Anterior cingulate cortex (tissue), 58 donors: ENCODE measurements at regions not wholly inside any gene's neighbourhood (a gene's known extent, or its start where the extent isn't known, plus 50 kb on each side); places are given as distances from the start of the nearest gene placed in this dataset.
A peak's percentile ranks its signal among the peaks of the same experiment; 100 is the strongest.
"Not testable (repeated sequence)": the region's sequence is repeated elsewhere in the genome, so short reads cannot be mapped to it uniquely, and the experiment has no call there.

Experiments
- DNase-seq, 58 donors: peaks; one replicate each; lab custom pipeline; 2025; lab: John Stamatoyannopoulos, UW

DNA sequence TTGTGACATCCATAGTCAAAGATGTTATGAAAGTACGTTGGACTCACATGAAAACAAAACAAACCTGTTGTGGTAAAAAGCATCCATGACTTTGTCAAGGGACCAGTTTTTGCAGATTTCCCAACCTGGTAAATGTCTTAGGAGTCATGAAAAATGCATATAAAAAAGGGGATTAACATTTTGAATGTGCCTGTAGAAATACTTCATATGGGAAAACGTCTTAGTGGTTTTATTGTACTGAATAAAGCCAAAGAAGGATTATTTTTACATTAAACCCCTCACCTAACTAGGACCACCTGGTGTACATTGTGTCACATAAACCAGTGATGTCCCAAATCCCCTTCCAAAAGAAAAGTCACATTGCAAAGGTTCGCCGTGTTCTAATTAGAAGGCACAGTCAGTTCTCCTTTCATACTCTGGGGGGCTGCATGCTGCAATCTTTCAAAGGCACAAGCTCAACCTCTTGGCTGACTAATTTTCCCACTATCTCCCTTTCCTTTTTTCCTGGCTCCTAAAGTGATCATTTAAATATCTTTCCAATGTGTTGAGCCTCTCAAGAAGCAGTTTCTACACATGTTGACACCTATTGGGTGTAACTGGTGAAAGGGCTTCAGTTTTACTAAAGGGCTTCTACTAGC lies 119.8 kb upstream of the SPAG17 start:
- DNase-seq, result no peak

- DNase-seq, result no peak
Measured at GRCh38 chr1:118303534-118303933, 118.5 kb upstream of the SPAG17 start.

- no peak for DNase-seq
Measured at GRCh38 chr1:118303064-118303463, 118.0 kb upstream of the SPAG17 start.

DNA sequence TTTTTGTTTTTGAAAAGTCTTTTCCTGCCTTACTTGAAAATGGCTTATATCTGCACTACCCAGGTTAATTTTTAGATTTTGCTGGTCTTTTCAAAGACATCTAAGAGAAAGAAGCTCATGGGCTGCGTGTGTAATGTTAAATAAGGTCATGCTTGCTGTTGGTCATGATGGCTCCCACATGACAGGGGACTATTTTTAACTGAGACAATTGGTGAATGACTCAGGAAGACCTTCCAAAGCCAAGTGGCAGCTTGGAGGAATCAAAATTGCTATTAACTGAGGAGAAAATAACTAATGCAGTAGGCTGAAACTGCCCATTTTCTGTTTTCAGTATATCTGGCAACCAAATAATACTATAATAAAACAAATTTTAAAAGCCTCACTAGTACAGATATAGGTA lies 117.1 kb upstream of the SPAG17 start:
- no peak for DNase-seq

GRCh38 chr1:118300808-118301207 lies 115.8 kb upstream of the SPAG17 start:
- no peak for DNase-seq

DNA sequence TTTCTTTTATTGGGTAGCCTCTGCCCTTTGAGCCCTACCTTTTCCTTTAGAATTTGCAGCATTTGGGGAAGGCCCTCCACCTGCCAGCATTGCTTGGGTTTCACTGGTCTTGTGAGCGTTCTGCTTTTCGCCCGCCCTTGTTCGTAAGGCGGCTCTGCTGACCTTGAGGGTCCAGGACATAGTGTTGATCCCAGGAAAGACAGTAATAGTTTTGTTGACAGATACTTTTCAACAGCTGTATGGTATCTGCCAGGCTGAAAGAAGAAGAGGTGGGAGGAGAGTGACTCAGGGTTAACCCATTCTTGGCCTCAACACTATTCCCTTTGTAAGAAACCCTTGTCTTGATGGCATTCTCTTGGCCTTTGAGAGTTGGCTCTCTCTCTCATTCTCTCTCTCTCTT lies 113.4 kb upstream of the SPAG17 start:
- DNase-seq, result no peak

DNA sequence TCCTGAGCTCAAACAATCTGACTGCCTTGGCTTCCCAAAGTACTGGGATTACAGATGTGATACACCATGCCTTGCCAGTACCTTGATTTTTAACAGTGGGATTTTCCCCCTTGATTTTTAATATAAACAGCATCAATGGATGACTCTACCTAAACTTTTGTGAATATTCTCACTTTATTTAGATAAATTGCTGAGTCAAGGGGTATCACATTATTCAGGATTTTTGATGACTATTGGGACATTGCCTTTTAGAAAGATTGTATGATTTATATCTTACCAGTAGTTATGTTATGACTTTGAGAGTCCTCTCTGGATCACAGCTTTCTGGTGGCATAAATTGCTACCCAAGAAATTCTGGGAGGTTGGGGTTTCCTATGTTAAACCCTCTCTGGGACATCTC lies 112.5 kb upstream of the SPAG17 start:
- no peak for DNase-seq

DNA sequence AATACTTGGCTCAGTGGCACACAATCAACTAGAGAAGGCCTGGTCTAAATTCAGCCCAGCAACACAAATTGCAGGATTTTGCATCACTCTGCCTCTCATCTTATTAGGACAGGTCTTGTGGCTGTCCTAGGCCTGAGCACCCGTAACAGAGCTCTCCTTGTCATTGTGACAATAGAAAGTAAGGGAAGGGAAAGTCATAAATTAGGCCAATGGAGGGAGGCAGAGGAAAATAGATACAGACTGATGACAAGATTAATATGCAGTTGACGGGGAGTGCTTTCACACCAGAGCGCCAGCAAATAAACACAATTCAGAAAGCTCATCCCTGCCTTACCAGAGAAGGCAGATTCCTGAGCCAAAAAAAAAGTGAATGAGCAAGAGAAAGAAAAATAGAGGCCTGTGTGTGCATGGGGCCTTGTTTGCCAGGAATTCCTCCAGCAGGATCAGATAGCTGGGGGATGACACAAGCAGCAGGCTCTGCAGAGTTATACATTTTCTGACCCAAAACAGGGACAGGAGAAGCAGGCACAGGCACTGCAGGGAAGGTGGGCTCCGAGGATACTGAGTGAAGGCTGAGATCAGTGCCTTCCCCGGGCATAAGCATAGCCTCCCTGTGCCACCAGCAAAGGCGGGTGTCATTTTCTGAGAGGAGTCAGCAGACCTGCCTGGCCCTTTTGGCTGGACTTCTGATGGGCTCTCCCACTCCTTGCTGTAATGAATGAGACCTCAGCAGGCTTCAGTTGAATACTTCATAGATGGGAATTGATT lies 110.0 kb upstream of the SPAG17 start:
- no peak for DNase-seq

- DNase-seq, result no peak
Measured at GRCh38 chr1:118291661-118292060, 106.6 kb upstream of the SPAG17 start.

- DNase-seq, result no peak
Measured at GRCh38 chr1:118290571-118290970, 105.5 kb upstream of the SPAG17 start.

DNA sequence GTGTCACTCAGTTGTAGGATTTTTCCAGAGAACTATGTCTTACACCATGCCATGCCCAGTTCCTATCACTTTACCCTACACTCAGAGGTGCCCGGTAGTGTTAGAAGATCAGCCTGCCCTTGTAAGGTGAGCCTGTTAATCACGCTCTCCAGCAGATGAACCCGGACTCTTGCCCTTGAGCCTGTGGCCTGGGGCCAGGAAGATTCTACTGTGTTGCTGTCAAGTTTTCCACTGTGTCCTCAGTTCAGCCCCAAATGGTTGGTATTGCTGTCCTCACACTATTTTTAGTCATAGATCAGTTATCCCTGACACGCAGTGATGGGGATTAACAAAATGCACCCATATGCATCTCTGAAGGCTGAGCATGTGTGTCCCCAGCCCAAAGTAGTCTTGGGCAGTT lies 105.0 kb upstream of the SPAG17 start:
- no peak for DNase-seq

- not testable (repeated sequence) for DNase-seq
Measured at GRCh38 chr1:118280656-118281055, 95.6 kb upstream of the SPAG17 start.

DNA sequence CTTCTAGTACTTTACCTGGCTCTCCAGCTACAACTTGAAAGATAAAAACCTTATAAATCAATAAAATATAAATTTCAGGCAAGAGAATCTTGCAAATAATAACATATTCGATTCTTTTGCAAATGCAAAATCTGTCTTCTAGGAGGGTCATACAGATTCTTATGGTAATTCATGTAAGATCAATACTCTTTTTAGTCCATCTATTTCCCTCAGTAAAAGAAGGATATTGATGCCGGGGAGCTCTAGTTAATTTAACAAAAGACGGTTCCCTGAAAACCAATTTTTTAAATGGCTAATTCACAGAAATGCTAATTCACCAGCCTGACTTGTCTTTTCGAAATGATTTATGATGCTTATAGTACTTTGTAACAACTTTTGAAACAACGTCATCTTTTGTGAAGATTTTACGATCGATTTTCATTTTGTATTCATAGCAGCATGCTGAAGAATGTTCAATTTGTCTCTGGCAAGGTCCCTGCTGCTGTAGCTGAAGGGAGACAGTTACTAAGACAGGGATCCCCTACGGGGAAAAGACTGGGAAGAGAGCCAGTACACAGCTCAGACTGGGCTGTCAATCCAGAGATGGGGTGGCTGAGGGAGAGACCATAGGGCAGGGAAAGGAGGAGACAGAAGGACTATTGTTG lies 90.6 kb upstream of the SPAG17 start:
- peak in 2 of 58 donors; percentile 1 to 21 for DNase-seq

GRCh38 chr1:118272884-118273283 lies 87.9 kb upstream of the SPAG17 start:
- DNase-seq, result no peak

DNA sequence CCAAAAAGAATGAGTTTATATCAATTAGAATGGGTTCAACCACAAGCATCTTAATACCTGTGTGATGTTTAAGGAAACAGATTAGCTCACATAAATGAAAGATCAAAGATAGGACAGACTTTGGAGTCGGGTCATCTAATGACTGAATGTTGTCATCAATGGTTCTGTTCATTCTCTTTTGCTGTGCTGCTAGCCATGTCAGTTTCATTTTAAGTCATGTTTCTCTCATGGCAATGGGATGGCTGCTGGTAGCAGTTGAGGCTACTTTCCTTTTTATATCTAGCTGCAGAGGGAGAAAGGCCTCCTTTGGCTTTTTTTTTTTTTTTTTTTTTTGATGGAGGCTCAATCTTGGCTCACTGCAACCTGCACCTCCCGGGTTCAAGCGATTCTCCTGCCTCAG lies 86.9 kb upstream of the SPAG17 start:
- no peak for DNase-seq

DNA sequence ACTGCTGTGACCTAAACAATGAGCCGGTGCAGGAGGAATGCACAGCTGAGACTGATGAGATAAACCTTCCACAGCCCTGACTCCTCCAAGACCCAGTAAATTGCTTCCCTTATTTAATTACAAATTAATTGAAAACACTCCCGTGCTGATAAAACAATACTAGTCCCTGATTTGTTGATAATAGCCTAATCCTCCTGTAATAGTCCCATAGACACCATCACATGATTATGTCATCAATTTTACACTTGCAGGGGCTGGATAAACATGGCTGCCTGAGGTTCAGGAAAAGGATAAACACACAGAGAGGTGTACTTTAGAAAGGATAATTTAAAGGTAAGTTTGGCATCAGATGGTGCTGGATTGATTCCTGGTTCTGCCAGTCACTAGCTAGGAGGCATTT lies 84.6 kb upstream of the SPAG17 start:
- no peak for DNase-seq

GRCh38 chr1:118266436-118266835 lies 81.4 kb upstream of the SPAG17 start:
- no peak for DNase-seq

DNA sequence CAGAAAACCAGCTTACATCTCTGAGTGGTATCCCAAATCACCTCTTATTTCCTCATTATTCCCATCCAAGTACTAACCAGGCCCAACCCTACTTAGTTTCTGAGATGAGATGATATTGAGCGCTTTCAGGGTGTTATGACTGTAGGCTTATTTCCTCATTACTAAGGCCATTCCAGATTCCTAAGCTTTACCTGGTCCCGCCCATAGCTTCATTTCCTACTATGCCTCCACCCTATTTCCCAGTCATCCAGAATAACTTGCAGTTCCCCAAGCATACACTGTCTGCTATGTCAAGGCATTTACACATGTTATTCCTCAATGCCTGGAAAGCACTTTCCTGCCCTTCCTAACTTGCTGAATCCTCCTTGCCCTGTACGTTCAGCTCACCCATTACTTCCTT lies 79.3 kb upstream of the SPAG17 start:
- DNase-seq, result no peak

- DNase-seq, result no peak
Measured at GRCh38 chr1:118262865-118263264, 77.8 kb upstream of the SPAG17 start.

DNA sequence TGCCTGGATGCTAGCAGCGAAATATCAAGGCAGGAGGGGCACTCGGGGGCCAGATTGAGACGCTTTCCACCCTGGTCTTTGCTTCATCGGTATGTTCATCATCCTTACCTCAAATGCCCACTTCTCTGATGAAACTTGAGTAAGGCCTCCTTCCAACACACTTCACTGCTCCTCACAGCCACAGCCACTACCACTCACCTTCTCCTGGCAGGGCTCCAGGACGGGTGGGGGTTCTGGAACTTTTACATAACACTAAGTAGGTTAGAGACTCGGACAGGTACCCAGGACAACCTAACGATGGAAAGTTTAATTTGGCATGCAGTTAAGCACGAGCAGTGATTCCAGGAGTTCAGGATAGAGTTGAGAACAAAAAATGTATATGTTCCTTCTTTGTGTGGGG lies 73.9 kb upstream of the SPAG17 start:
- no peak for DNase-seq

GRCh38 chr1:118257946-118258345 lies 72.9 kb upstream of the SPAG17 start:
- DNase-seq, result no peak
